ENCODE measurements at regions not wholly inside any gene's neighbourhood (a gene's known extent, or its start where the extent isn't known, plus 50 kb on each side); places are given as distances from the start of the nearest gene placed in this dataset.
"Not testable (repeated sequence)": the region's sequence is repeated elsewhere in the genome, so short reads cannot be mapped to it uniquely, and the experiment has no call there.

DNA sequence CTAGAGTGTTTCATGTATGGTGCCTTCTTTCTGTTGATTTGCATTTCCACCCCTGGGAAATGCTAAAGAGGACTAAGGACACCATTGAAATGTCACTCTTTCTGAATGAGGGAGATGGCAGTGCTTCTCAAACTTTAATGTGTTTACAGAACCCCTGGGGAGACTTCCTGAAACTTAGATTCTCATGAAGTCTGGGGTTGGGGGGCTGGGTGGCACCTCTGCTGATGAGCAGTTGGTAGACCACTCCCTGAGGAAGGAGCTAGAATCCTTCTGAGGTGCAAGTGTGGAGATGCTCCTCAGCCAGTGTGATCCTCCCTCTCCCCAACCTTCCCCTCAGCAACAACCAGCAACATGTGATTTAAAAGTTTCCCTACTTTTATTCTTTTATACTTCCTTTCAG lies 546.8 kb downstream of the LRRC70 start:
- no peak for DNase-seq (ENCODE audit: low spot score)

DNA sequence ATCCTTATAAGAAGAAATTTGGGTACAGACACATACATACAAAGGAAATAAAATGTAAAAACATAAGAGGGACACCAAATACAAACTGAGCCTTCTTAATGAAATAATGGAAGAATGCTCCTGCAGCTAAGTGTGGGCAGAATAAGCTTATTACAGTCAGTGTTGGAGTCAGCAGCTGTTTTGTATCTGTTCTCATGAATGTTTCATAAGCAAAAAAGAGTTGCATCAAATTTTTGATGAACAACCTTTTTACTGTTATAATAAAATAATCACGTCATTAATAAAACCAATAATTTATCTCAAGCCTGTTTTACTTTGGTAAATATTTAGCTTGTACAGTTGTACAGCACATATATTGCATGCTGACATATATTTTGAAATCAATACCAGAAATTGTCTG lies 545.6 kb downstream of the LRRC70 start:
- DNase-seq (ENCODE audit: low spot score), result no peak

DNA sequence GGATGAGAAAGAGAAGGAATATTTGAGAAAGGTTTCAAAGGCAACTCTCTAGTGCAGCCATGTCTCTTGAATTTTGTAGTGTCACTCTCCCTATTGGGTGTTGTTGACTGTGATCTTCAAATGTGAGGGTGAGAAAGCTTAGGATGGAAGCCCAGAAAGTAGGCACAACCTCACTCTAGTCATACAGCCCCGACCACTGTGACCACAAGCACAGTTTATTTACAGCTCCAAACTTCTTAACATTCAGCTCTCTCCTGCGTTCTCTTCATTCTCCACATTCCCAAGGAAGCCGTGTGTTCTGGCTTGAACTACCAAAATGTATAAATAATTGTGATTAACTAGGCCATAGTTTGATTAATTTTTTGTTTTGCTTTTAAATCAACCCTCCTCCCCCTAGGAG lies 542.9 kb downstream of the LRRC70 start:
- no peak for DNase-seq (ENCODE audit: low spot score)

DNA sequence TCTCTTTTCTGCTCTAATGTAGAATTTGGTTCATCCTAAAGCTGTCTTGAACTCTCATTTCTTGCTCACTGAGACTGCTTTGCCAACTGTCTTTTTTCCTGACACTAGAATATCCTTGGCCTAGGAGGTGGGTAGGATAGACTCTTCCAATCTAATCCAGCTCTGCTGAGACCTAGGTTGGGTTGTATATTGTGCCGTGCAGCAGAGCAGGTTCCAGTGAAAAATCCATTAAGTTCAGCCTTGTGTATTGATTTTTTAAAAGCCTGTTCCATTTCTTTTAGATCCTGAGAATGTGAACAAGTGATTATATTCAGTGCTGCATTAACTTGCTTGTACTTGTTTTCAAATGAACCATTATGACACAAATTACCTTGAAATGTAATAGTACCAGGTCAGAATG lies 539.6 kb downstream of the LRRC70 start:
- DNase-seq (ENCODE audit: low spot score), result no peak

DNA sequence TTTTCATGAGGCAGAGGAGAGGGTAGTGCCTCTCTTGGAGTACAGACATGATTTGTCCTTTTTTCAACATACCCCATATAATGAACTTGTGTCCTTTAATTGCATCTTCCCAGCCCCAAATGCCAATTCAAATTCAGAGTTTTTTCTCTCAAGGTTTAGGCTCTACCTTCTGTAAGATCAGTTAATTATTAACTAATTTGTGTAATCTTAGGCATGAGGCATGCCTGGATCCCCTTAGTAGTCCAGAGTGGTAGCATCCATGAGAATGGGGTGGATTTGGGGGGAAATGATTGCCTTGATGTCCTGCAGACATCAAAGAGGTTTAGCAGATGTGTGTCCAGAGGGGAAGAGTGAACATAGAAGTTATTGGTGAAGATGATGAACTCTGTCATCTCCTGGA lies 533.3 kb downstream of the LRRC70 start:
- no peak for DNase-seq (ENCODE audit: low spot score)

DNA sequence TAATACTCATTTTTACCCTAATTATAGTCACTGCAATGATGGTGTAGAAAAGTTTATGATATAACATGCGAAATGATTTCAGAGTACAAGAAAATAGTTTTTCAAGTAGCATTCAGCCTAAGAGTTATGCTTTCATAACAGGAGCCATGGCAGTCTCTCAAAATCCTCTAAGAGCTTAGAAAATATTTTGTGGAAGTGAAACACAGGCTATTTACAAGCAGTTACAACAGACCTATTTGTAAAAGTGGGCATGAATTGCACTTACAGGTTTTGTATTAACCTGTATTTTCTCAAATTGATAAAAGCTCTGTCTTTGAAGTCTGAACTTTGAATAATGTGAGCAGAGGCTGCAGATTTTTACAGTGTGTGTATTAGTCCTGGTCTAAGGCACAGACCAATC lies 523.3 kb downstream of the LRRC70 start:
- no peak for DNase-seq (ENCODE audit: low spot score)

DNA sequence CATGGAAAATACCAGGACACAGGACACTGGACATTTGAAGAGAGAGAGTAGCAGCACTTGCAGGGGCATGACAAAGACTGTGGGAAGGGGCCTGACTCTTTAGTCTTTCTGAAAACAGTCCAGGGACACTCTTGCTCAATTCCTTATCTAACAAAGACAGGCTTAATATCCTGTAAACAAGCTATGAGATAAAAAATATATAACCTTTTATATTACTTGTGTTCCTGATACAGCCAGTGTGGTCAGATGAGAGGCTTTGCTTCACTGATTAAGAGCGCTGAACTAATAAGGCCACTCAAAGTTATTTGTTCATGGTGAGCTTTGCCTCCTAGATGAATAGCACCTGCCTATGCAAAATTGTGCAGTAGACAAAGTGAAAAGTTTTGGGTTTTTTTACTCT lies 518.7 kb downstream of the LRRC70 start:
- DNase-seq (ENCODE audit: low spot score), result no peak

DNA sequence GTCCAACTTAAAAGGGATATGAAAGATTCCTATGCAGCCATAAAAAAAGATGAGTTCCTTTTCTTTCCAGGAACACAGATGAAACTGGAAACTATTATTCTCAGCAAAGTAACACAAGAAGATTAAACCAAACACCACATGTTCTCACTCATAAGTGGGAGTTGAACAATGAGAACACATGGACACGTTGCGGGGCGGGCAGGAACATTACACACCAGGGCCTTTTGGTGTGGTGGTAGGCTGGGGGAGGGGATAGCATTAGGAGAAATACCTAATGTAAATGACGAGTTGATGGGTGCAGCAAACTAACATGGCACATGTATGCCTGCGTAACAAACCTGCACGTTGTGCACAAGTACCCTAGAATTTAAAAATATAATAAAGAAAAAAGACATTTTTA lies 516.1 kb downstream of the LRRC70 start:
- no peak for DNase-seq (ENCODE audit: low spot score)

DNA sequence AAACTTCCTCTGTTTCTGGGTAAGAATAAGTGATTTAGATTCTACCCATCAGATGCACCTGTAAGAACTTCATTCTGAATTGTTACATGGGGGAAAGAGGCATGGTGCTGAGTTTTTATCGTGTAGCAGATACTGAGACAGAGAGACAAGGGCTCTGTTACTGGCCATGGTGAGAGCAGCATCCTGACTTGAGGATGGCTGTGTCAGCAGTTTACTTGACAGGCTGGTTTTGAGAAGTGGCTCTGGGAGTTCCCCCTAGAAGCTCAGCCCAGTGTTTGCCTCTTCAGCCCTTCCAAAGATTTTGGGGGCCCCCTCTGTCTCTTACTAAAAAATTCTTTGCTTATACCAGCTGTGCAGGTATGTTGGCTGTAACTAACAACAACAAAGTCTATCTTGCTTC lies 510.5 kb downstream of the LRRC70 start:
- DNase-seq (ENCODE audit: low spot score), result no peak

DNA sequence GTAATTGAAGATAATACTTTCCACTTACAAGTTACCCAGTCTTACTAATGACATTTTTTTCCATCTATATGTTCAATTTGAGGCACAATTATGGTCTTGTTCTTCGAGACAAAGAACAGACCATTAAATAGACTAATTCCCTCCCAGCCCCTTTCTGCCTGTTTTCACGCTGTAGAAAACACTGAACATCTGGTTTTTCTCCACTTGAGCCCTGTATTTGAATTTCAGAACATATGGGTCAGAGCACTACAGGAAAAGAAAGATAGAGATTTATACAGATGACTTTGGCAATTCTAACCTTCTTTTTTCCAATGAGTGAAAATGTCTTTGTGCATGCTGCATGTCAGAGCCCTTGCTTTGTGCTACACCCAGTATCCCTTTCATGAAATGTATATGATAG lies 506.9 kb downstream of the LRRC70 start:
- DNase-seq (ENCODE audit: low spot score), result peak; percentile 70

DNA sequence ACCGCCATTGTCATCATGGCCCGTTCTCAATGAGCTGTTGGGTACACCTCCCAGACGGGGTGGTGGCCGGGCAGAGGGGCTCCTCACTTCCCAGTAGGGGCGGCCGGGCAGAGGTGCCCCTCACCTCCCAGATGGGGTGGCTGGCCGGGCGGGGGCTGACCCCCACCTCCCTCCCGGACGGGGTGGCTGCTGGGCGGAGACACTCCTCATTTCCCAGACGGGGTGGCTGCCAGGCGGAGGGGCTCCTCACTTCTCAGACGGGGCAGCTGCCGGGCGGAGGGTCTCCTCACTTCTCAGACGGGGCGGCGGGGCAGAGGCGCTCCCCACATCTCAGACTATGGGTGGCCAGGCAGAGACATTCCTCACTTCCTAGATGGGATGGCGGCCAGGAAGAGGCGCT lies 505.1 kb downstream of the LRRC70 start:
- not testable (repeated sequence) for DNase-seq (ENCODE audit: low spot score)

DNA sequence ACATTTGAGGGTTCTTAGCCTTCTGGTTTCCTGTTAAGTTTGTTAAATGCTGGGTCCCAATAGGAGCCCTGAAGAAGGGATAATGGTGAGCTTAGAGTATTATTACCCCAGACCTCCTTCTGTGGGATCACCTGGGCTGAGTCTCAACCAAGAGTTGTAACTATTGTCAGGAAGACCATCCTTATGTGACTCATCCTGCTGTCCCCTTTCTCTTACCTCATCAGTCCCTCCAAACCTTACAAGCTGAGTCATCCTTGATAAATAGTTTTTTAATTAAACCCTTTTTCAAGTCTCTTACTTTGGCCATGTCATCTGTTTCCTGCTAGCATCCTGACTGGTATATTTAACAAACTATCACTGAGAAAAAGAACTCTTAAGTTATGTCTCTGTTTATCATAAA lies 502.8 kb downstream of the LRRC70 start:
- no peak for DNase-seq (ENCODE audit: low spot score)

DNA sequence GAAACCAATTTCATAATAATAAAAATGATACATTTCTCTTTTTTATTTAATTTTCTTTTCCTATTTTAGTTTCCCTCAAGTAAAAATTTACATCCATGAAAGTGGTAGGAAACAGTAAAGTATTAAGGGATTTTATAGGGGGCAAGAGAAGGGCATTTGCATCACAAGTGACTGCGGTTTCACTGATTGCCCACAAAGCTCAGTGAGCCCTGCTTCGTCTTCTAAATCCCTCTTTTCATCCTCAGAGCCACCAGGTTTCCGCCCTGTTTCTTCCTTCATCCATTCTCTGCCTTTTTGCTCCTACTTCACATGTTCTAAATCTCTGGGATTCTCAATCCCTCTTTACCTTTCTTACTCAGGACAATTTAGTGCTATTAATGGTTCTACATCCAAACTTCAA lies 491.4 kb downstream of the LRRC70 start:
- no peak for DNase-seq (ENCODE audit: low spot score)

DNA sequence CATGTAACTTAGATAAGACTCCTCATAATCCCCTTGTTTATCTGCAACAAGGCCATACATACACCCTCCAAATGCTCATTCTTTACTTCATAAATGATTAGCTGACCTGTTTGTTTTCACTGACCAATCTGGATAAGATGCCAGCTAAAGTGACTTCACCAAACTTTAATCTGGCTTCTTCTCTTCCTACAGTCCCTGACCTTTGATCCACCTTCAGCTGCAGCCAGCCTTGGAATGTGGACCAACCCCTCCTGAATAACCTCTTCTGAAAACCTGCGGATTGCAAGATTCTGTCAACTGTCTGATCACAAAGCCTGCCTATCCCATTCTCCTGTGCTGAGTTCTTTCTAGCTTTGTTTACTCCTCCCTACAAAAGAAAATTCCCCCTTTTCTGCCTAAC lies 476.8 kb downstream of the LRRC70 start:
- no peak for DNase-seq (ENCODE audit: low spot score)

DNA sequence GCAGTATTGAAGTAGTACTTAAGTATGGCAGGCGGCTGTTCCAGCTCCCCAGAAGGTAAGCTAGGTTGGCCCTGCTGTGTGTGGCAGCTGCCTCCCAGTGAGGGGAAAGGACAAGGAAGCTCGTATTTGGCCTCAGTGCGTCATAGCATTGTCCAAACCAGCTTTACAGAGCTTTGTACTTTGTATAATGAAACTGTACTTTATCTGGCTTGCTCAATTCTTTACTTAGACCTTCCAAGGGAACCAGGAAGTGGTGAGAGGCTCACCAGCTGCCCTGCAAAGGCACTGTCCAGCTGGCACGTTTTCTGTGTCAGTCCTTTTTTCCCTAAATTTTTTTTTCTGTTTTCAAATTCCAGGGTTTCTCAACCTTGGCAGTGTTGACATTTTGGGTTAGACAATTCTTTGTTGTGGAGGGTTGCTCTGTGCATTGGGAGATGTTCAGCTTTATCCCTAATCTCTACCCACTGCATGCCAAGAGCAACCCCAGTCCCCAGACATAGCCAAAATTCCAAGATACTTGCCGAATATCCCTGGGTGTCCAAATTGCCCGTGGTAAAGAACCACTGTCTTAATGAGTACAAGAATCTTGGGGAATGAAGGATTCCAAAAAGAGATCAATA lies 474.5 kb downstream of the LRRC70 start:
- DNase-seq (ENCODE audit: low spot score), result no peak

DNA sequence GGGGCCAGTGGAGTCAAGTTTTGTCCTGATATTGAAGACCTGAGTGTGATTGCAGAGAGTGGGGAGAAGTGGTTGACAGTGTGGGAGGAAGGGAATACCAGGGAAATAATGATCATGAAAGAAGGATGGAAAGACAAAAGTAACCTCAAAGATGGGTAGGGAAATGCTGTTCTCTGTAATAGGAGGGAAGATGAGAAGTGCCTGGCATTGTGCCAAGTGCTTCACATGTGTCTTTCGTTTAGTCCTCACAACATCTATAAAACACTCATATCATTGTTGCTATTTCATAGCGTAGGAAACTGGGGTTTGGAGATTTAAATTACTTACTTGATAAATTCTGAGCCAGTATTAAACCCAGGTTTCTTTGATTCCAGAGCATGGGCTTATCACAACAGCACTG lies 472.3 kb downstream of the LRRC70 start:
- DNase-seq (ENCODE audit: low spot score), result no peak

DNA sequence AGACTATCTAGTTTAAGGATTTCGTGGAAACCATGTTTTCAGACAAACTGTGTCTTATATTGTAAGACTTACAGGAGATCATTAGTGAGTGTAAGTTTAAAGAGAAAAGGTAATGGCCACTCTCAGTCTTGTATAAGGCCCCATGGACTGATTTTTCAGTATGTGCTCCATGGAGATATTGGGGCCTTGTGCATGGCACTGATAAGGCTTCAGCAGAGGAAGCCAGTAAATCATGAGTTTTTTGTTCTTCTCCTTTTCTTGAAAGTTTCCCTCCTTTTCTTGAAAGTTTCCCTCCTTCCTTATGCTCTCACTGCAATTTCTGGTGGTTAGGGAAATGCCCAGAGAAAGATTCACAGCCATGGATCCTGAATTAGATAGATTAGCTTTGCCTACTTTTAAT lies 471.3 kb downstream of the LRRC70 start:
- DNase-seq (ENCODE audit: low spot score), result no peak

DNA sequence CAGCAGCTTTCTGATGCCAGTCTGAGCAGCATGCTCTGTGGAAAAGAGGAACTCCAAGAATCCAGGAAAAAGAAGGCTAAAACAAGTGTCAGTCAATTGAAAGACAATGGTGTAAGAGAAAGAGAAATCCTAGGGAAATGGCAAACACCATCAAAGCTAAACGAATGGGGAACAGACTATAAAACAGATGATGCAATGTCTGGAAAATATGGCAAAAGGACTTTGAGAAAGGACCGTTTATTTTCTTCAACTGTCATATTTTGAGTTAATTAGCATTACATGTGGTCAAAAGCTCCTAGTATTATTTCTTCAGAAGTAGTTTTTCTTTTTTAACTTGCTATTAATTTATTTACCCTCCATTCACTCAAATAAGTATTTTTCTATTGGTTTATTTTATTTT lies 465.2 kb downstream of the LRRC70 start:
- no peak for DNase-seq (ENCODE audit: low spot score)

DNA sequence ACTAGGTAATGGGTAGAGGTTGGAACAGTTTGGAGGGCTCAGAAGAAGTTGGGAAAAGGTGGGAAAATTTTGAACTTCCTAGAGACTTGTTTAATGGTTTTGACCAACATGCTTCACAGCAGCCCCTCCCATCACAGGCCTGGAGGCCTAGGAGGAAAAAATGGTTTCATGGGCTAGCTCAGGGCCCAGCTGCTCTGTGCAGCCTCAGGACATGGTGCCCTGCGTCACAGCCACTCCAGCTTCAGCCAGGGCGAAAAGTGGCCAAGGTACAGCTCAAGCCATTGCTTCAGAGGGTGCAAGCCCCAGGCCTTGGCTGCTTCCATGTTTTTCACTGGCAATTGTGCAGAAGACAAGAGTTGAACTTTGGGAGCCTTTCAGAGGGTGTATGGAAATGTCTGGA lies 453.7 kb downstream of the LRRC70 start:
- no peak for DNase-seq (ENCODE audit: low spot score)

DNA sequence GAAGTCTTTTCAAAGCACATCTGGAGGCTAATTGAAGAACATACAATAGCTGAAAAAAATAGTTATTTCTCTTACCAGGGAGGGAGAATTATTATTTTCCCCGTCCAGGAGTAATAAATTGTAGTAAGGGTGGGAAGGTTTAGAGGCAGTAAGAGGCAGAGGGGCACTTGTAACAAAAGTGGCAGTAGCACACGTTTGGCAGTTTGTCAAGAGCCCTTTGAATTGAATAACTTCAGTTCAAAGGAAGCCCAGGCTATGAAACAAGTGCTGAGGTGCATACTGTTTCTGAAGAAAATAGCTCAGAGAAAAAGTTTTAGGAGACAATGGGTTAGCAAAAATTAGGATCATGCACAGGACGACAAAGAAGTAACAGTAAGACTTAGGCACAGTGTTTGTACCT lies 451.3 kb downstream of the LRRC70 start:
- DNase-seq (ENCODE audit: low spot score), result no peak

DNA sequence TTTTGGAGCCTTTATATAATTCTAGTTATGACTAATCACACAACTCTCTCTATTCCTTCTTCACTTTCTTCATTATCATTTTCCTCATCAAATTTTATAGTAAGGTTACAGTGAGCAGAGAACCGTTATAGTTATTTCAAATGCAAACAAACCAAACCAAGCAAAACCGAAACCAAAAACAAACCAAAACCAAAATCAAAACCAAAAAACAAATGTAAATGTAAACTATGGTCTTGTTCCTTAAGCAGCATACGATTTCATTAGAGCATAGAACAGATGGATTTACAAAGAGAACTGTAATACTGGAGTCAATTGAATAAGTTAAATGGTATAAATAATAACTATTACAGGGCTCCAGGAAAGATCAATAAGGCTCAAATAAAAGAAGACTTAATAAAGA lies 447.1 kb downstream of the LRRC70 start:
- no peak for DNase-seq (ENCODE audit: low spot score)

DNA sequence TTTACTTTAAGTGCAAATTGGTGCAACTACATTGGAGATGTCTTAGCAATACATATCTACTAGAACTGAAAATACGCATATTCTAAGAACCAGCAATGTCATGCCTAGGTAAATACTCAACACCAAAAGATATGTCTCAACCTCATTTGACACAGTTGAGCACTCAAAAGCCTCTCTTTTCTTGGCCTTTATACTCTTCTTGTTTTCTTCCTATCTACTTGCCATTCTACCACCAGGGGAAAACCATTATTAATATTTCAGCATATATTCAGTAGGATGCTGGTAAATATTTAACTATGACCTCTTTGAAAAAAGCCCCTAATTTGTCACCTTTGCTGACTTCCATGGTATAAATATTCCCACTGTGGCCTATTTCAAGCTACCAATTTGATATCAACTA lies 443.8 kb downstream of the LRRC70 start:
- DNase-seq (ENCODE audit: low spot score), result no peak

DNA sequence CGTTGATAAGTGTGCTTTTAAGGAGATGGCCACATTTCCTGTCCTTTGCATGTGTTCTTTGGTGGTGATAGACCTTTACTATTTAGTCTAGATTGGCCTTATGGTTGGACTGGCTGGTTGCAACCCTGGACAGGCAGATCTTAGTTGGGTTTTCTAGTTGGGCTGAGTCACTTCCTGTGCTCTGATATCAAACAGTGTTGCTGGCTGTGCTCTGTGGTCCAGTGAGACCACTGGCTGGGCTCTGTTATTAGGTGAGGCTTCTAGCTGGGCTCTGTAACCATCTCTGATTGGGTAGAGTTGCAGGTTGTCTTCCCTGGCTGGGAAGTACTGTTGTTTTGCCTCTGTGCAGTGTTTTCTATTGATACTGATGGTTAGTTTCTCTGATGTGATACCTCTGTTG lies 432.5 kb downstream of the LRRC70 start:
- DNase-seq (ENCODE audit: low spot score), result no peak

DNA sequence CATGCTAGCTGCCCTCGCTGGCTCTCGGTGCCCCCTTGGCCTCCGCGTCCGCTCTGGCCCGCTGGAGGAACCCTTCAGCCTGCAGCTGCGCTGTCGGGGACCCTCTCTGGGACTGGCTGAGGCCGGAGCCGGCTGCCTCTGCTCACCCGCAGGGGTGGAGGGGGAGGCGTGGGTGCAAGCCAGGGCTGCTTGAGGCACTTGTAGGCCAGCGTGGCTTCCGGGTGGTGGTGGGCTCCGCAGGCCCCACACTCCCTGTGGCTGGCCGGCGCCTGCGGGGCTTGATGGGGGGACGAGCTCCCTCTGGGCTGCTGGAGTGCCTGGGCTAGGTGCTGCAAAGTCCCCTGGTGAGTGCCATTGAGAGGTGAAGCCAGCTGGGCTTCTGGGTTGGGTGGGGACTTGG lies 429.6 kb downstream of the LRRC70 start:
- DNase-seq (ENCODE audit: low spot score), result no peak

DNA sequence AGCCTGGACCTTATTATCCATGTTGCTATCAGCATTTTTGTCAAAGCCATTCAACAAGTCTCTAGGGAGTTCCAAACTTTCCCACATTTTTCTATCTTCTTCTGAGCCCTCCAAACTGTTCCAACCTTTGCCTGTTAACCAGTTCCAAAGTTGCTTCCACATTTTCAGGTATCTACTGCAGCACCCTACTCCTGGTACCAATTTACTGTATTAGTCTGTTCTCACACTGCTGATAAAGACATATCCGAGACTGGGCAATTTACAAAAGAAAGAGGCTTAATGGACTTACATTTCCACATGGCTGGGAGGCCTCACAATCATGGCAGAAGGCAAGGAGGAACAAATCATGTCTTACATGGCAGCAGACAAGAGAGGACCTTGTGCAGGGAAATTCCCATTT lies 416.2 kb downstream of the LRRC70 start:
- not testable (repeated sequence) for DNase-seq (ENCODE audit: low spot score)

Data from umbilical cord (tissue), 1 donor.